ENCODE measurements at regions not wholly inside any gene's neighbourhood (a gene's known extent, or its start where the extent isn't known, plus 50 kb on each side); places are given as distances from the start of the nearest gene placed in this dataset.

DNA sequence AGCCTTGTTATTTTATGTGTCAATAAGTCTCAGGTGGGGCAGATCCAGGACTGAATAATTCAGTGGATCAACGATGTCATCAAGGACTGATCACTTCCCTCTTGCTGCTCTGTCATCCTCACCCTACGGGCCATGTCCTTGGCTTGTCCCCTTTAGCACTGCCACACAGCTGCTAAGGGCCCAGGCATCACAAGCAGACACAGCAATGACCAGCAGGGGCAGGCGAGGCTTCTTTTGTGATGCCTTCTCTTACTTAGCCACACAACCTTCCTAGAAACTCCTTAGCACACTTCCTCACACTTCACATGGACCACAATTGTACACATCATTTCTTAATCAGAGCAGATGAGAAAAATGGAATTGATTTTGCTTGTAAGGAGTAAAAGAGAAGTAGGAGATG, 356.3 kb upstream of the SOX9 start:
- no peak overlapping the region for H3K4me3 ChIP-seq (ENCODE audit: control insufficient read depth in 2 of 3, extremely low read depth in 1 of 3, insufficient read depth in 2 of 3, low read depth in 1 of 3, low read length in 3 of 3)
- H3K79me2 ChIP-seq (ENCODE audit: control insufficient read depth, insufficient read depth, low read length) = no peaks in the 10 kb centered on the region
- H3K4me1 ChIP-seq (ENCODE audit: control insufficient read depth, extremely low read depth, insufficient read depth, low read length) = peaks cover 4% of the 10 kb centered on the region
- H4K20me1 ChIP-seq (ENCODE audit: control insufficient read depth, extremely low read depth, insufficient read depth, low read length) = no peaks in the 10 kb centered on the region
- no peaks in the 10 kb centered on the region for H3K9me1 ChIP-seq (ENCODE audit: control insufficient read depth, extremely low read depth, insufficient read depth, low read length)
- H3K4me2 ChIP-seq (ENCODE audit: control insufficient read depth, extremely low read depth, insufficient read depth, low read depth, low read length) = no peak overlapping the region
- H2AFZ ChIP-seq (ENCODE audit: control insufficient read depth, low read length) = no peak overlapping the region
- no peak for TF ChIP-seq EZH2 (IDR thresholded peaks at IDR 0.05; ENCODE audit: low read length)
- TF ChIP-seq, protein P1, sequence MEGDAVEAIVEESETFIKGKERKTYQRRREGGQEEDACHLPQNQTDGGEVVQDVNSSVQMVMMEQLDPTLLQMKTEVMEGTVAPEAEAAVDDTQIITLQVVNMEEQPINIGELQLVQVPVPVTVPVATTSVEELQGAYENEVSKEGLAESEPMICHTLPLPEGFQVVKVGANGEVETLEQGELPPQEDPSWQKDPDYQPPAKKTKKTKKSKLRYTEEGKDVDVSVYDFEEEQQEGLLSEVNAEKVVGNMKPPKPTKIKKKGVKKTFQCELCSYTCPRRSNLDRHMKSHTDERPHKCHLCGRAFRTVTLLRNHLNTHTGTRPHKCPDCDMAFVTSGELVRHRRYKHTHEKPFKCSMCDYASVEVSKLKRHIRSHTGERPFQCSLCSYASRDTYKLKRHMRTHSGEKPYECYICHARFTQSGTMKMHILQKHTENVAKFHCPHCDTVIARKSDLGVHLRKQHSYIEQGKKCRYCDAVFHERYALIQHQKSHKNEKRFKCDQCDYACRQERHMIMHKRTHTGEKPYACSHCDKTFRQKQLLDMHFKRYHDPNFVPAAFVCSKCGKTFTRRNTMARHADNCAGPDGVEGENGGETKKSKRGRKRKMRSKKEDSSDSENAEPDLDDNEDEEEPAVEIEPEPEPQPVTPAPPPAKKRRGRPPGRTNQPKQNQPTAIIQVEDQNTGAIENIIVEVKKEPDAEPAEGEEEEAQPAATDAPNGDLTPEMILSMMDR (optimal IDR thresholded peaks at IDR 0.05 in 1 of 3, IDR thresholded peaks at IDR 0.05 in 1 of 3, conservative IDR thresholded peaks at IDR 0.05 in 1 of 3; ENCODE audit: extremely low read depth in 1 of 3, insufficient read depth in 2 of 3, low read length in 3 of 3) = peak; percentile 34 to 55 (median 47)
- H3K36me3 ChIP-seq (ENCODE audit: control insufficient read depth in 2 of 2, extremely low read depth in 1 of 2, insufficient read depth in 2 of 2, low read length in 2 of 2) = no peaks in the 10 kb centered on the region
- DNase-seq (ENCODE audit: low read depth, low spot score) (no peak), FAIRE-seq (peak; percentile 48)
- no peak overlapping the region for H3K9ac ChIP-seq (ENCODE audit: control insufficient read depth, extremely low read depth, insufficient read depth, low read length)
- dilution Hi-C loops (cut with MboI; ENCODE audit: extremely low pct_ligation_motif_present, low sequenced_read_pairs) = no loop called here
- H3K27ac ChIP-seq (ENCODE audit: control insufficient read depth, insufficient read depth, low read length) = no peak overlapping the region
- H3K27me3 ChIP-seq (ENCODE audit: control insufficient read depth, extremely low read depth, insufficient read depth, low read length) = no peaks in the 10 kb centered on the region
- no peaks in the 10 kb centered on the region for H3K9me3 ChIP-seq (ENCODE audit: control insufficient read depth, low read depth, low read length)

DNA sequence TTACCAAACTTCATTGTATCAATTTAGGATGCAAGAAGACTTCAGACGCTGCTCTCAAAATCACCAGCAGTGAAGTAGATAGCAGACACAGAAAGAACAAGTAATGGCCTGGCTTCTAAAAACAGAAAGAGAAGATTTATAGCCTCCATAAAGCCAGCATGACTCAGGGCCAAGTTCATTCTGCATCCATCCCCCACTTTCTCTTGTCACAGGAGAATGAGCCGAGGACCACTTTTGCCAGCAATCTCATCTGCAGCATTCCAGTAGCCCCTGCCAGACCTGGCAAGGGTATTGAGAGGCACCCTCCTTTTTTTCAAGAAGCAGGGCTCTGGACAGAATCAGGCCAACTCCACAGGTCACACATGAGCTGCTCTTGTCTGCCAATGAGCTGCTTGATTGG, 355.4 kb upstream of the SOX9 start:
- H3K27ac ChIP-seq (ENCODE audit: control insufficient read depth, insufficient read depth, low read length) = no peak overlapping the region
- TF ChIP-seq, protein P1 (optimal IDR thresholded peaks at IDR 0.05 in 1 of 3, IDR thresholded peaks at IDR 0.05 in 1 of 3, conservative IDR thresholded peaks at IDR 0.05 in 1 of 3; ENCODE audit: extremely low read depth in 1 of 3, insufficient read depth in 2 of 3, low read length in 3 of 3) = no peak
- no peak for TF ChIP-seq EZH2 (IDR thresholded peaks at IDR 0.05; ENCODE audit: low read length)
- H3K4me3 ChIP-seq (ENCODE audit: control insufficient read depth in 2 of 3, extremely low read depth in 1 of 3, insufficient read depth in 2 of 3, low read depth in 1 of 3, low read length in 3 of 3) = no peak overlapping the region
- DNase-seq (ENCODE audit: low read depth, low spot score) = no peak
- no peaks in the 10 kb centered on the region for H3K9me1 ChIP-seq (ENCODE audit: control insufficient read depth, extremely low read depth, insufficient read depth, low read length)
- no peaks in the 10 kb centered on the region for H3K79me2 ChIP-seq (ENCODE audit: control insufficient read depth, insufficient read depth, low read length)
- no peaks in the 10 kb centered on the region for H4K20me1 ChIP-seq (ENCODE audit: control insufficient read depth, extremely low read depth, insufficient read depth, low read length)
- no peak overlapping the region for H2AFZ ChIP-seq (ENCODE audit: control insufficient read depth, low read length)
- H3K27me3 ChIP-seq (ENCODE audit: control insufficient read depth, extremely low read depth, insufficient read depth, low read length) = no peaks in the 10 kb centered on the region
- no peak for FAIRE-seq
- no peak overlapping the region for H3K4me2 ChIP-seq (ENCODE audit: control insufficient read depth, extremely low read depth, insufficient read depth, low read depth, low read length)
- H3K9ac ChIP-seq (ENCODE audit: control insufficient read depth, extremely low read depth, insufficient read depth, low read length) = no peak overlapping the region
- H3K9me3 ChIP-seq (ENCODE audit: control insufficient read depth, low read depth, low read length) = no peaks in the 10 kb centered on the region
- H3K4me1 ChIP-seq (ENCODE audit: control insufficient read depth, extremely low read depth, insufficient read depth, low read length) = no peaks in the 10 kb centered on the region
- no peaks in the 10 kb centered on the region for H3K36me3 ChIP-seq (ENCODE audit: control insufficient read depth in 2 of 2, extremely low read depth in 1 of 2, insufficient read depth in 2 of 2, low read length in 2 of 2)
- dilution Hi-C loops (cut with MboI; ENCODE audit: extremely low pct_ligation_motif_present, low sequenced_read_pairs) = no loop called here

Data from keratinocyte (primary cell).